ENCODE measurements at regions not wholly inside any gene's neighbourhood (a gene's known extent, or its start where the extent isn't known, plus 50 kb on each side); places are given as distances from the start of the nearest gene placed in this dataset.

GRCh38 chr16:48810803-48811453, 200.9 kb upstream of the N4BP1 start:
- H3K4me3 ChIP-seq (ENCODE audit: low read length) = no peak overlapping the region
- no peak for TF ChIP-seq CTCF (conservative IDR thresholded peaks at IDR 0.05; ENCODE audit: low read depth, low read length)
- no peak for DNase-seq (ENCODE audit: low read depth)

GRCh38 chr16:48810436-48810802, 200.4 kb upstream of the N4BP1 start:
- H3K4me3 ChIP-seq (ENCODE audit: low read length) = no peak overlapping the region
- TF ChIP-seq CTCF (conservative IDR thresholded peaks at IDR 0.05; ENCODE audit: low read depth, low read length) = no peak
- no peak for DNase-seq (ENCODE audit: low read depth)

- TF ChIP-seq CTCF (conservative IDR thresholded peaks at IDR 0.05; ENCODE audit: low read depth, low read length) = no peak
- DNase-seq (ENCODE audit: low read depth) = no peak
- no peak overlapping the region for H3K4me3 ChIP-seq (ENCODE audit: low read length)
Observed at GRCh38 chr16:48790151-48790550, 180.2 kb upstream of the N4BP1 start.

- no peak for TF ChIP-seq CTCF (conservative IDR thresholded peaks at IDR 0.05; ENCODE audit: low read depth, low read length)
- DNase-seq (ENCODE audit: low read depth) = no peak
- H3K4me3 ChIP-seq (ENCODE audit: low read length) = no peak overlapping the region
Observed at GRCh38 chr16:48788475-48788874, 178.5 kb upstream of the N4BP1 start.

GRCh38 chr16:48745541-48745940, 135.6 kb upstream of the N4BP1 start:
- no peak overlapping the region for H3K4me3 ChIP-seq (ENCODE audit: low read length)
- DNase-seq (ENCODE audit: low read depth) = no peak
- no peak for TF ChIP-seq CTCF (conservative IDR thresholded peaks at IDR 0.05; ENCODE audit: low read depth, low read length)

- no peak overlapping the region for H3K4me3 ChIP-seq (ENCODE audit: low read length)
- TF ChIP-seq CTCF (conservative IDR thresholded peaks at IDR 0.05; ENCODE audit: low read depth, low read length) = no peak
- no peak for DNase-seq (ENCODE audit: low read depth)
Observed at GRCh38 chr16:48740964-48741363, 131.0 kb upstream of the N4BP1 start.

GRCh38 chr16:48734220-48734619, 124.2 kb upstream of the N4BP1 start:
- TF ChIP-seq CTCF (conservative IDR thresholded peaks at IDR 0.05; ENCODE audit: low read depth, low read length) = no peak
- DNase-seq (ENCODE audit: low read depth) = no peak
- H3K4me3 ChIP-seq (ENCODE audit: low read length) = no peak overlapping the region

Data from retinal pigment epithelial cell (primary cell).